ENCODE measurements at regions not wholly inside any gene's neighbourhood (a gene's known extent, or its start where the extent isn't known, plus 50 kb on each side); places are given as distances from the start of the nearest gene placed in this dataset.
"Not testable (repeated sequence)": the region's sequence is repeated elsewhere in the genome, so short reads cannot be mapped to it uniquely, and the experiment has no call there.

- DNase-seq, result no peak
- Histone ChIP-seq H3K36me3 (no peaks in the 10 kb centered on the region), H3K27me3 (no peaks in the 10 kb centered on the region), H3K9me3 (no peaks in the 10 kb centered on the region), H3K4me3 (no peak overlapping the region)
Measured at GRCh38 chr4:55002431-55002830, 123.0 kb downstream of the KDR start.

- Histone ChIP-seq H3K9me3 (no peaks in the 10 kb centered on the region), H3K36me3 (no peaks in the 10 kb centered on the region), H3K4me3 (no peak overlapping the region), H3K27me3 (no peaks in the 10 kb centered on the region)
- DNase-seq, result no peak
Measured at GRCh38 chr4:55001538-55001937, 123.9 kb downstream of the KDR start.

- DNase-seq, result no peak
- Histone ChIP-seq H3K36me3 (no peaks in the 10 kb centered on the region), H3K4me3 (no peak overlapping the region), H3K27me3 (no peaks in the 10 kb centered on the region), H3K9me3 (no peaks in the 10 kb centered on the region)
Measured at GRCh38 chr4:54999003-54999402, 126.4 kb downstream of the KDR start.

DNA sequence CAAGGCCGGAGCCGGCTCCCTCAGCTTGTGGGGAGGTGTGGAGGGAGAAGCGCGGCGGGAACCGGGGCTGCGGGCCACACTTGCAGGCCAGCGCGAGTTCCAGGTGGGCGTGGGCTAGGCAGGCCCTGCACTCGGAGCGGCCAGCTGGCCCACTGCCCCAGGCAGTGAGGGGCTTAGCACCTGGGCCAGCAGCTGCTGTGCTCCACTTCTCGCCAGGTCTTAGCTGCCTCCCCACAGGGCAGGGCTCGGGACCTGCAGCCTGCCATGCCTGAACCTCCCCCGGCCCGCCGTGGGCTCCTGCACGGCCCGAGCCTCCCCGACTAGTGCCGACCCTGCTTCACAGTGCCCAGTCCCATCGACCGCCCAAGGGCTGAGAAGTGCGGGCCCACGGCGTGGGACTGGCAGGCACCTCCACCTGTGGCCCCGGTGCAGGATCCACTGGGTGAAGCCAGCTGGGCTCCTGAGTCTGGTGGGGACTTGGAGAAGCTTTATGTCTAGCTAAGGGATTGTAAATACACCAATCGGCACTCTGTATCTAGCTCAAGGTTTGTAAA lies 131.8 kb downstream of the KDR start:
- H3K36me3 ChIP-seq, H3K27me3 ChIP-seq, H3K4me3 ChIP-seq, DNase-seq, H3K9me3 ChIP-seq: not testable (repeated sequence)

DNA sequence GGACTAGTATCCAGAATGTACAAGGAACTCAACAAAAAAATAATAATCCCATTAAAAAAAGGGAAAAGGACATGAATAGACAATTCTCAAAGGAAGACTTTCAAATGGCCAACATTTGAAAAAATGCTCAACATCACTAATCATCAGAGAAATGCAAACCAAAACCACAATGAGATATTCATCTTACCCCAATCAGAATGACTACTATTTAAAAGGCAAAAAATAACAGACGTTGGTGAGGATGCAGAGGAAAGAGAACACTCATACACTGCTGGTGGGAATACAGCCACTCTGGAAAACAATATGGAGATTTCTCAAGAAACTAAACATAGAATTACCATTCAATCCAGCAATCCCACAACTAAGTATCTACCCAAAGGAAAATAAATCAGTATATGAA lies 133.1 kb downstream of the KDR start:
- DNase-seq, result no peak
- H3K4me3 ChIP-seq, result no peak overlapping the region
- H3K9me3 ChIP-seq, result peaks cover 3% of the 10 kb centered on the region; the same call in 1 of the 2 replicates
- H3K36me3 ChIP-seq, result no peaks in the 10 kb centered on the region
- no peaks in the 10 kb centered on the region for H3K27me3 ChIP-seq

GRCh38 chr4:54988655-54989054 lies 136.7 kb downstream of the KDR start:
- H3K27me3 ChIP-seq, result no peaks in the 10 kb centered on the region
- H3K36me3 ChIP-seq, result no peaks in the 10 kb centered on the region
- H3K4me3 ChIP-seq, result no peak overlapping the region
- DNase-seq, result no peak
- H3K9me3 ChIP-seq, result peaks cover 3% of the 10 kb centered on the region; the same call in 1 of the 2 replicates

DNA sequence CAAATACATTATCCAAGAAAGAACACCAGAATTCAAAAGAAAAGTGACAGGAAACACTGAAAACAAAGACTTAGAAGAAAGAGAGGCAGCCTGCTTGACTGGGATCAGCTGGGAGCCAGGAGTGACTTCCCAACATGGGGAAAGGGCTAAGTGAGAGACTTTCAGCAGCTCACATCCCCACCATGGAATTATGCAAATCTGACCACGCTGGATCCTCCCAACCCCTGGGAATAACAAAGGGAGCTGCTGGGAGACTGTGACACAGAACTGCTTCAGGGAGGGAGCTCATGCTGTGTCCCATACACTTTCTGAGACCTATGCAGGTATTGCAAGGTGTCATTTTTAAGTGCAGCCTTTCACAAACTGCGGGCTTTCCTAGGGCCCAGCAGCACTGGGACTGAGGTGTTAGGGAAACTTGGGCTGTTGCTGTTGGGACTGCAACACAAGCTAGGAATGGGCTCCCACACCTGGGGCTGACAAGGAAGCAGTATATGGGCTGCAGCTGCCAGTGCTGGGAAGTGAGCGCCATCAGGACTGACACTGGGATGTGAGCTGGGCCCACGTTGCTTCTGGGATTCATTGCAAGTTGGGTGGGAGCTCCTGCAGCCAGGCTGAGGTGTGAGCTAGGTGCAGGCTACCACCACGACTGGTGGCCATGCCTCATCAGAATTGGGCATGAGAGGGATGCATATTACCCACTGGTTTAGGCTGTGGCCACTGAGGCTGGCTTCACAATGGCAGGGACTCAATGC lies 139.1 kb downstream of the KDR start:
- Histone ChIP-seq H3K4me3 (no peak overlapping the region), H3K27me3 (no peaks in the 10 kb centered on the region), H3K36me3 (no peaks in the 10 kb centered on the region), H3K9me3 (peaks cover 3% of the 10 kb centered on the region; the same call in 1 of the 2 replicates)
- no peak for DNase-seq

DNA sequence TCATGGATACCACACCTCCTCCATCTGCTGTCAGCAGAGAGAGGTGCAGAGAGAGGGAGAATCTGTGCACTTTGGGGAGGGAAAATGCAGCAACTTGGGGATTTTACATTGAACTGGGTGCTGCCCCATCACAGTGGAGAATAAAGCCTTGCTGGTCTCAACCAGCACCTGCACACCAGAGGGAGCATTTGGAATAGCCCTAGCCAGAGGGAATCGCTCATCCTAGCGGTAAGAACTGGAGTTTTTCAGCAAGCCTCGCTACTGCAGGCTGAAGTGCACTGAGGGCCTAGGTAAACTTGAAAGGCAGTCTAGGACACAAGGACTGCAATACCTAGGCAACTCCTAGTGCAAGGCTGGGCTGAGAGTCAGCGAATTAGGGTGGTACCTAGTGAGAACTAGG lies 148.7 kb downstream of the KDR start:
- Histone ChIP-seq H3K27me3 (no peaks in the 10 kb centered on the region), H3K4me3 (no peak overlapping the region), H3K9me3 (no peaks in the 10 kb centered on the region), H3K36me3 (no peaks in the 10 kb centered on the region)
- DNase-seq, result no peak

DNA sequence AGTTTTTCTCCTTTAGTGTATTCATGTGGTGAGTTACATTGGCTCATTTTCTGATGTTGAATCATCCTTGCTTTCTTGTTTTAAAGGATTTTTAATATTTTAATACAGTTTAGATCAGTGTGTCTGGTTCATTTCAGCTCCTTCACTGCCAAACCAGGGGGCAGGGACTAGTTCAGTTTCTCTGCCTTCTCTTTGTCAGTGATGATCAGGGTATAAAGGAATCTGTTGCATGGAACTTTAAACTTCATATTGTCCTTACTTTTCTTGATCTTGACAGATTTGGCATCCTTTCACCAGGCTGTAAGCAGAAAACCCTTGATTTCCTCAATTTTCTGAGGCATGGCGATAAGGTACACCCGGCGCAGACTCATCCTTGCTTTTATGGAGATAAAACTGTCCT lies 149.4 kb downstream of the KDR start:
- no peaks in the 10 kb centered on the region for H3K27me3 ChIP-seq
- H3K36me3 ChIP-seq, result no peaks in the 10 kb centered on the region
- no peak for DNase-seq
- no peaks in the 10 kb centered on the region for H3K9me3 ChIP-seq
- H3K4me3 ChIP-seq, result no peak overlapping the region

- Histone ChIP-seq H3K9me3 (no peaks in the 10 kb centered on the region), H3K36me3 (no peaks in the 10 kb centered on the region), H3K4me3 (no peak overlapping the region), H3K27me3 (no peaks in the 10 kb centered on the region)
- DNase-seq, result no peak
Measured at GRCh38 chr4:54973784-54974183, 151.6 kb downstream of the KDR start.

GRCh38 chr4:54971474-54971950 lies 153.9 kb downstream of the KDR start:
- H3K9me3 ChIP-seq, result no peaks in the 10 kb centered on the region
- no peak for DNase-seq
- H3K27me3 ChIP-seq, result no peaks in the 10 kb centered on the region
- no peak overlapping the region for H3K4me3 ChIP-seq
- H3K36me3 ChIP-seq, result no peaks in the 10 kb centered on the region

- DNase-seq, result no peak
Measured at GRCh38 chr4:54967289-54967688, 158.1 kb downstream of the KDR start.

GRCh38 chr4:54961357-54961975 lies 163.9 kb downstream of the KDR start:
- no peaks in the 10 kb centered on the region for H3K27me3 ChIP-seq
- no peaks in the 10 kb centered on the region for H3K9me3 ChIP-seq
- no peaks in the 10 kb centered on the region for H3K36me3 ChIP-seq
- no peak for DNase-seq
- H3K4me3 ChIP-seq, result no peak overlapping the region

More at GRCh38 chr4:54967289-54967688, 158.1 kb downstream of the KDR start:
- no peaks in the 10 kb centered on the region for H3K9me3 ChIP-seq
- no peaks in the 10 kb centered on the region for H3K27me3 ChIP-seq
- H3K4me3 ChIP-seq, result no peak overlapping the region
- H3K36me3 ChIP-seq, result no peaks in the 10 kb centered on the region

- Histone ChIP-seq H3K36me3 (no peaks in the 10 kb centered on the region), H3K4me3 (no peak overlapping the region), H3K9me3 (no peaks in the 10 kb centered on the region), H3K27me3 (no peaks in the 10 kb centered on the region)
- DNase-seq, result no peak
Measured at GRCh38 chr4:54959651-54960116, 165.7 kb downstream of the KDR start.

GRCh38 chr4:54959131-54959530 lies 166.3 kb downstream of the KDR start:
- no peak for DNase-seq
- no peak overlapping the region for H3K4me3 ChIP-seq

GRCh38 chr4:54958236-54958635 lies 167.2 kb downstream of the KDR start:
- DNase-seq, result no peak
- Histone ChIP-seq H3K9me3 (no peaks in the 10 kb centered on the region), H3K36me3 (no peaks in the 10 kb centered on the region), H3K27me3 (no peaks in the 10 kb centered on the region), H3K4me3 (no peak overlapping the region)

More at GRCh38 chr4:54959131-54959530, 166.3 kb downstream of the KDR start:
- Histone ChIP-seq H3K36me3 (no peaks in the 10 kb centered on the region), H3K9me3 (no peaks in the 10 kb centered on the region), H3K27me3 (no peaks in the 10 kb centered on the region)

DNA sequence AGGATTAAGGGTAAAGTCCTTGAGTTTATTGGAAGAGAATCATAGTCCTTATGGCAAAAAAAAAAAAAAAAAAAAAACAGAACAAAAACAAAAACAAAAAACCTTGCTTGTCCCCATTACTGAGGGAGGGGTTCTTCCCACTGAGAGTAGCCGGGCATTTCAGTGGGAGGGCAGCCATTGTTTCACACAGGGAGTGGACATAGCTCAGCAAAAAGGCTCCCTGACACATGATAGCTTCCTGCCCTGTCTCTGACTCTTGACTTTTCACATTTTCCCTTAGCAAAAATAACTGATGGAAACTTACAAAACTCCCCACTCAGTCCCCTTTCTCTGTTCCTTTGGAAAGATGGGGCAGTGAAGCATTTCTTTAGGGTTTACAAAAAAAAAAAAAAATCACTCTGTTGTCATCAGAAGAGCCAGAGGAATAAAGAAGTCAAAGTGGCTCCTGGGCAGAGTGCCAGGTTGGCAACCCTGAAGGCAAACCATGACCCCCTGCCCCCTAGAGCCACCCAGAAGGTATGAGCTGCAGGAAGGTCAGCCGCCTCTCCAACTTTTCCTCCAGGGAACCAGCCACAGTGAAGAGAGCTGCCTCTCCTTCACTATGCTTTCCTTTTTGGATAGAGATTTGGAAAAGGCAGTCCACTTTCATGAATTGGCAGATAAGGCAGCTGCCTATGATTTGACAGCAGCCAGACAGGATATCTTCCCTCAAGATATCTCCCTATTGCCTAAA lies 170.6 kb downstream of the KDR start:
- no peak overlapping the region for H3K4me3 ChIP-seq
- no peak for DNase-seq
- H3K36me3 ChIP-seq, result no peaks in the 10 kb centered on the region
- no peaks in the 10 kb centered on the region for H3K9me3 ChIP-seq
- H3K27me3 ChIP-seq, result no peaks in the 10 kb centered on the region
